SW 1271 (cell line): ENCODE measurements at regions not wholly inside any gene's neighbourhood (a gene's known extent, or its start where the extent isn't known, plus 50 kb on each side); places are given as distances from the start of the nearest gene placed in this dataset.
"Not testable (repeated sequence)": the region's sequence is repeated elsewhere in the genome, so short reads cannot be mapped to it uniquely, and the experiment has no call there.

Experiments used
- DNase-seq, 2 experiments: peaks; one replicate each; lab custom pipeline; 2025; lab: John Stamatoyannopoulos, UW

DNA sequence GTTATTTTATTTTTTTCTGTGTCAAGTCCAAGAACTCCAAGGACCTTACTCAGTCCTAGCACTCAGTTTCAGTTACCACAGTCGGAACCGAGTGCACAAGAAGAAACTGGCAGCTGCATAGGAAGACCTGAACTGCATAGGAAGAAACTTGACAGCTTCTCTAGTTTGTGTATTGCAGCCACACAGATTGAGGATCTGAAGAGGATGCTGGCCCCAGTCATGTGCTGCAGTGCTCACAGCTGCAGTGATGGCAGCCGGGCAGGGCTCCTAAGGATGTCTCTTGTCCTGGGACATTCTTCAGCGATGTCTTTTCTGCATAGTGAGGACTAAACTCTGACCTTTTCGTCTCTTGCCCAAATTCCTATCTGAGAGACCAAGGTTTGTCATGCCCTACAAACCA lies 261.2 kb downstream of the STIM2 start:
- no peak for DNase-seq

DNA sequence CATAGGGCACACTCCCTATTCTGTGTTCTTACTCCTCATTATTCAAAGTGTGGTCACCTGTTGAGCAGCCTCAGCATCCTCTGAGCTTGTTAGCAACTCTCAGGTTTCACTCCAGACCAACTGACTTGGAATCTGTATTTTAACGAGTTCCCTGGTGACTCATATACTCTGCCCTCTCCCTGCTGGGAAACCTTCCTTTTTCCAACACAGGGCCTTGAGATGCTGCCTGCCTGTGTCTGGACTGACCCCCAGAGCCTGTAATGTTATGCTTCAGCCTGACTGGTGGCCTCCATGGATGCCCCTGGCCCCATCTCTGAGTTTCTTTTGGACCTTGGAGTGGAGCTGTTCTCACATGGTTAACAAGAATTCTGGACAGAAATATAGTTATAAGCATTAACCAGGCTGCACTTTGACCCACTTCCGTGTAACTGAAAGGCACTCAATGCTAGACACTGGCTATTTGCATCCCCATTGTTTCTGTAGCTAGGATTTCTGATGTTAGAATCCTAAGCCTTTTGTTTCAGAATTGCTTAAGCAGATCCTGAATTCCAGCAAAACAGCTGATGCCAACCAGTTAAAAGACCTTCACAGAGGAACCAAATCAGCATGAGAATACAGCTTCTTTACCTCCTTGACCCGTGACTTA lies 262.6 kb downstream of the STIM2 start:
- peak in 1 of 2 experiments; percentile 1 for DNase-seq

DNA sequence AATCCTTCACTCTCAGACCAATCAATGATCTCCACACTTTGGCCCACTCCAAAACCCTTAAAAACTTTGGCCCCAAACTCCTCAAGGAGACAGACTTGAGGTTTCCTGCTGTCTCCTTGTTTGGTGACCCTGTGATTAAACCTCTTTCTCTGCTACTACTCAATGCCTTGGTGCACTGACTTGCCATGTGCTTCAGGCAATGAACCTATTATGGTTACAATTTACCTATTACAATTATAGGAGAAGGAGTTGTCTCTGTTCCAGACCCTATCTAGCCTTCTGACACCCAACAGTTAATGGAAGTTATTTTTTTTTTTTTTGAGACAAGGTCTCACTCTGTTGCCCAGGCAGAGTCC lies 263.1 kb downstream of the STIM2 start:
- no peak for DNase-seq

DNA sequence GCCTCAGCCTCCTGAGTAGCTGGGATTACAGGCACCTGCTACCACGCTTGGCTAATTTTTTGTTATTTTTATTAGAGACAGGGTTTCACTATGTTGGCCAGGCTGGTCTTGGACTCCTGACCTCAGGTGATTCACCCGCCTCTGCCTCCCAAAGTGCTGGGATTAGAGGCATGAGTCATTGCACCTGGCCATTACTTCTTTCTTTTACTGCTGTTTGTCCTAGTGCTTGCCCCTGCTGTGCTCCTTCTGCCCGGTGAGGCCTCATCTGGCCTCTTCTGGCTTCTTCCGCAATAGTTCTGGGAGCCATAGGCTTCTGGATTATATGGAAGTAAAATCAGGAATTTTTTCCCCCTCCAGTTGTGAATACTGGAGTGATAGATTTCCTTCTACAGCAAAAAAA lies 266.3 kb downstream of the STIM2 start:
- not testable (repeated sequence) for DNase-seq

DNA sequence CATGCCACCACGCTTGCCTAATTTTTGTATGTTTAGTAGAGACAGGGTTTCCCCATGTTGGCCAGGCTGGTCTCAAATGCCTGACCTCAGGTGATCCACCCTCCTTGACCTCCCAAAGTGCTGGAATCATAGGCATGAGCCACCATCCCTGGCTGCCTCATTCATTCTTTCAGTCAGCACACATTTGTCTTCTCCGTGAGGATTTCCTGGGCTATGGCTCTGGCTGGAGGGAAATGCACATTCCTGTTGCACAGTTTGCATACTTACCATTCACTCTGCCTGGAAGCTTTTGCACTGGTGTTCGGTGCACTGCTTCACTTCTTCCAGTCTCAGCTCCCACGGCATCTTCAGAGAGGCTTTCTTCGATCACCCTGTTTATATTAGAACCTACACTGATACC lies 267.8 kb downstream of the STIM2 start:
- DNase-seq, result no peak

DNA sequence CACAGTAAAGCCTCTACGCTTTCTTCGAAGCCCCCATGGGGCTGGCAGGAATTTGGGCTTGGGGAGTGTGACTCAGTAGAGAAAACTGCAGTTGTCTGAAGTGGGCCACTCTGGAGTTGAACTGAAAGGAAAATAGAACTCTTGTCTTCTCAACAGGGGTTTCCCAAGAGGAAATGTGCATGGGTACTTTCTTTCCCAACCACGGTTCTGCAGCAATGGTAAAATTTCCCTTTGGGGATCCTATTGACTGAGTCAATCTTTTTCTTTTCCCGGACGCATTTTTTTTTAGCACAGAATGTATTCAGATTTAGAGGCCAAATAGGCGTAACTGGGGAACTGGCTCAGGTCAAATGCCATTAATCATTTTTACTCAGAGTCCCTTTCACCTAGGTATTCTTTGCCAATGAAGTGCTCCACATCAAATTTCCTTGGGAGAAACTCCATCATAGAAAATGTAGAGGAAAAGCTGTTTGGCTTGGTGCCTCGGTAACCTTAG lies 269.3 kb downstream of the STIM2 start:
- no peak for DNase-seq

DNA sequence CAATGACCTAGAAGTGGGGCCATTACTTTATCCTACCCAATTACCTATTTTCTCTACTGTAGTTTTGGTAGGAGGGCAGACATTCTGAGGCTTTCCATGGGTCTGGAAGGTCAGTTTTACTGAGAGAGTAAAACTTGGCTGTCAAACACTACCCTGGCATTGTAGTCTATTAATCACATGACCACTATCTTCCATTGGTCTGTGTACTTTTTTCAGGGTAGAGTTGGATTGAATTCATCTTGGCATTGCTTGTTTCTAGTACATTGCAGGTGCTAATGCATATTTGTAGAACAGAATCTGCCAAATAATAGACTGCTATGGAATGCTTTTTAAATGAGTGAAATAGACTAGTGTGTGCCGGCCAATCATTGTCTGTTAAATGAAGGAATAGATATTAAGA lies 271.9 kb downstream of the STIM2 start:
- no peak for DNase-seq

DNA sequence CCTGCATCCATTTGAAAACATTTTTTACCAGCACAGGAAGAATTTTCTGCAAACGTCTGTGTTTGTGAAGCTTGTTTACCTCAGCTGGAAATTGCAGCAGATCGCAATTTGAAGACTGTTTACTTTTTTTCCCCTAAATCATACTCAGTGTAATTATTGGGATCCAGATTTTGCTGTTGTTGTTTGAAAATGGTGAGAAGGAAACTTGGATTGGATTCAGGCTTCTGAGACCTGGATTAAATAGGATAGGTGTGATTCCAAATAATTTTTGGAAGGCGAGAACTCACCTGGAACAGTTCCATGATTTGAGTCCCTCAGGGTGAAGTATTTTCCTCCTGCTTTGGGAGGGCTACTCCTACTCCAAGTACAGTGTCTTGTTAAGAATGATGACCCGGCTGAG lies 279.8 kb downstream of the STIM2 start:
- DNase-seq, result no peak

DNA sequence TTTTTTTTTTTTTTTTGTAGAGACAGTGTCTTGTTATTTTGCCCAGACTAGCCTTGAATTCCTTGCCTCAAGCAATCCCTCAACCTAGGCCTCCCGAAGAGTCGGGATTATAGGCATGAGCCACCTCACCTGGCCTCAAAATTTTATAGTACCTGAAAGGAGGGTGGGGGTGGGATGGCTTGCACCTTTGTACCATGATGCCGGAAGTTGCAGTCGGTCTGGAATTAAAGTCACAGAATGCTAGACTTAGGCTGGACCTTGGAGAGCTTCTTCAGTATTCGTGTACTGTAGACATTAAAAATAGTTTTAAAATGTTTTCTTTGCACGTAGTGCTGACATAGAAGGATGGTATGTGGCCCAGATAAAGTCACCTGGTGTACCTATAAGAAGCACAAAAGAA lies 280.9 kb downstream of the STIM2 start:
- no peak for DNase-seq

DNA sequence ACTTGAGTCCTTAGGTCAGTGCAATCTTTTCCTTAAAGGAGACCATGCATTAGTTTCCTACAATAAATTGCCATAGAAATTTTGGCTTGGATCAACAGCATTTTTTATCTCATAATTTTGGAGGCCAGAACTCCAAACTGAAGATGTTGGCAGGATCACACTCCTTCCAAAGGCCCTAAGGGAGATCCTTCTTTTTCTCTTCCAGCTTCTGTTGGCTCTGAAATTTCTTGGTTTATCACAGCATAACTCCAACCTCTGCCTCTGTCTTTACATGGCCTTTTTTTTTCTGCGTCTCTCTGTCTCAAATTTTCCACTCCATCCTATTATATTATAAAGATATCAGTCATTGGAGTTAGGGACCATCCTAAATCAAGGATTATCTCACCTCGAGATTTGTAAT lies 282.2 kb downstream of the STIM2 start:
- no peak for DNase-seq

DNA sequence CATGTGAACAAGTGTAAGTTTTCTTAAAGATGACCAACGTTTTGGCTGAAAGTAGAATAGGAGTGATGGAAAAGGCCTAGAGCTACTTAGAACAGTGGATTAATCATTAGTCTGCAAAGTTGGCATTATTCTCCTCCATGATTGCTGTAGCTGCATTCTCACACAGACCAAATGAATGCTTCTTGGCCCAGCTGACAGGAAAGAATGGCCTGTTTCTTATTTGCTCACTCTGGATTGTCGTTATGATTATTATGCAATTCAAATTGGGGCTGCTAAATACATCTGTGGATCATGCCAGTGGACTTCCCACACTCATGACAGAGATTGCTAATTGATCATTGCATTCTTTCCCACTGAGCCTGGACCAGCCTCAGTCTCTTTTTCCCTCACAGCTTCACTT lies 285.0 kb downstream of the STIM2 start:
- no peak for DNase-seq

DNA sequence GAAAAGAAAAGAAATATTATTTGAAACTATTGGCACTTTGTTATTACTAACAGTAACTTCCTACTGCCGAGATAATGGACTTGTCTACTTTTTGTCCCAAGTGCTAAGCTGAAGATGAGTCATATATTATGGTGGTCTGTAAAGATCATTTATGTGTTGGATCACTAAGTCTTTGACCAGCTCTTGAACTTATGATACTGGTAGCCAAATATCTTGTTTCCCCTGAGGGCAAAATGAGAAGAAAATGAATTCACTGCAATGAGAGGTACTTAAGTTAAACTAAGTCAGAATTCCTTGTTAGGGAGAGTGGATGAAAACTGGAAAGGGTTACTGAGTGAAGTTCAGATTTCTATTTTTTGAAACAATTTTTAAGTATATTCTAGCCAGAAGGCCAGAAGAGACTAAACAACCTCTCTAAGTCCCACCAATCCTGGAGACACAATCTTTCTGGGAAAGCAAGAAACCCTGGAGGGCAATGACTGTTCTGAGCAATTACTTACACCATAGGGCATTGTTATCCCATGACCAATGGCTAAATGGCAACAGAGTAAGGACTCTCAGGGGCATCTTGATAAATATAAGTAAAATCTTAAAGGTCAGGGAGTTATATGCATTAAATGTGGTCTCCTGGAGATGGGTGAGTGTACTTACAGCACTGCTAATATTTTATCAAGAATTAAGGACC lies 287.7 kb downstream of the STIM2 start:
- no peak for DNase-seq

DNA sequence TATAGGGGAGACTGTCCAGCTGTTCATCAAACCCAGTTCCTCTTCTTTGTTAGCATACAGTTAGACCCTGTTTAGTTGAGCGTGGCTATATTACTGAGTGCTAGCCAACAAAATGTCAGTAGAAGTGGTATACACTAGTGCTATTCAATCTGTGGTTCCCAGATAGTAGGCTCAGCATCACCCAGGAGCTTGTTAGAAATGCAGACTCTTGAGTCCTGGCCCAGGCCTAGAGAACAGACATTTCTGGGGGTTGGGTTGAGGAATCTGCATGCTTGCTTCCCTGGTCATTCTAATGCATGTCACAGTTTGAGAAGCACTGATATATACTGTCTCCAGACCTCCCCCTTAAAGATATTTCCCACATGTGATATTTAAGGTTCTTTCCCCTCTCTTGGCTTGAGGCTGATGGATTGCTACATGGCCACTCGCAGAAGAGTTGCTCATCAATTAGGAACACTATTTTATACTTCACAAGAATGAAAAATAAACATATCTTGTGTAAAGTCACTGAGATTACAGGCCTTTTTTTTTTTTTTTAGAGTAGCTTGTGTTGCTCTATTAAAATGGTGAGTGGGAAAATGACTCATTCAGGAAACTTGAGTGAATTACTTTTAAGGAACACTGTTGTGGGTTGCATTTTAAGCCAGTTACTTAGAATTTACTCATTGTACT lies 289.0 kb downstream of the STIM2 start:
- DNase-seq, result no peak

DNA sequence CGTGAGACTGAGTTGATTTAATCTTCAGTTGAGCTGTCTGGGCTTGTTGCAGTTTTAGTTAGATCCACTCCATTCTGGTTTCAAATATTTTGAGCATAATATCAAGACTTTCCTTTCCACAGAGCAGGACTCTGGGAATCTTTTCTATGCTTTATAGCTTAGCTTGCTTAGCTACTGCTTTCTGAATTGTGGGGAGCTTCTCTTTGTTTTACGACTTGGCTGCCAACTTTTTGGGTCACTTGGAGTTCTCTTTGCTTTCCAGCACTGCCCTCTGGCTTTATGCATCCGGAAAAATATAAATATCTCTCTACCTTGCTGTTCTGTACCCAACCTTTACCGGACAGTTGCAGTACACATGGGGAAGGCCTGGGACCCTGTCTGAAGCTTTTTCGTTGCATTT lies 292.1 kb downstream of the STIM2 start:
- DNase-seq, result no peak

DNA sequence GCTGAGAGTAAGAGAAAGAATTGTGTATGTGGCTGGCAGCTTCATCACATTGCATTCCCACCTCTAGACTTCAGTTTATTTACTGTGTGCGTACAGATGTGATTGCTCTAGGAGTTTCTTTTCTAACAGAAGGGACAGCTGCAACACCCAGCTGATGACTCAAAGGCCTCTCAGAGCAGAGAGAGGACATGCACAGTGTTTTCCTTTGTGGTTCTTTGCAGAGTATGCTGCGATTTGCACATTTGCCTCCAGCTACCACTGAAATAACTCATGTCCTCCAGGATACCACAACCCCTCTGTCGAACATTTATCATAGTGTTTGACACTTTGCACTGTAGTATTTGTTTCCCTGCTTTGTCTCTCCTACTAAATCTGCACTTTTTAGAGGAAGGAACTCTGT lies 294.1 kb downstream of the STIM2 start:
- no peak for DNase-seq

DNA sequence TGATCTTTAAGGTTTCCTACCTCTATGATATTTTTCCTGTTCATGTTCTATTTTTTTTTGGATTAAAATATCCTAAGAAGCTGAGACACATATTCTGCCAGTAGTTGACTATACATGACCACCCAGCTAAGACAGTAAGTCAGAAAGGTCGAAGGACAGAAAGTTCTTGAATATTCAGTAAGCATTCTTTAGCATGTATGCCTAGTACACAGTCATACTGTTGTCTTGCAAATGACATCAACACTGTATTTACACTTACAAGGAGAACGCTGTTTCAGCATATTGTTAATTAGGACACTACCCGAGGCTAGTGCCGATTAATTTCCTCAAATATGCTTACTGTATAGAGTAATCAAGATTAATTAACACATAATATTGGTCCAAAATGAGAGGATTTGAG lies 300.6 kb downstream of the STIM2 start:
- no peak for DNase-seq

DNA sequence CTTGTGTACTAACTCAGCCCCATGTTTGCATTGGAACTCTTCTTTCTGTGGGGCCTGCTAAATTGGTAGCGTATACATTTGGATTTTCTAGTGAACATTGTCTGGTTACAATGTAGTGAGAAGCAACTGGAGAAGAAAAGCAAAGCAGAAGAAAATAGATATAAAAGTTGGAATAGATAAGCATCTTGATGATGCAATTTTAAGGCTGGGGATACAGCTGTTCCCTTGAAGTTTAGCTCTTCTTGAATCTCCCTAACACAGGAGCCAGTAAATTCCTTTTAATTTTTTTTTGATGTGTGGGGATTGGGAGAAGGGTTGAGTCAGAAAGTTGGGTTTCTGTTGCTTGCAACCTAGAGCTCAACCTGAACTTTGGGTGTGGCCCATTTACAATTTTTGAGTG lies 308.1 kb downstream of the STIM2 start:
- no peak for DNase-seq

DNA sequence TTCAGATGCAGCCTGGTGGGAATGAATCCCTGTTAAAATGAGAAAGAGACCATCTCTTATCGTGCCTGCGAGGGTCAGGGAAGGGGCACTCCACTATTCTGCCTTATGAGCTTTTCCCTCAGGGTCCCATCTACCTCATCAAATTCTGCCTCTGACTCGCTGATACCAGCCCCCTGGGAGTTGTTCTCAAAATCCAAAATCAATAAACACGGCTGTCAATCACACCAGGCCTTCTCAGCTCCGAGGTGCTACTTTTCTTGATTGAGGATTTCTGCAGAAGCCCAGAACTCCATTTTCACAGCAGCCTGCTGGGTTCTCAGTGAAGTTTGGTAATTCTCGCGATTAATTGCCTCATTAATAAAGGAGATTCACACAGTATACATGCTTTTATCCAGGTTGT lies 312.6 kb downstream of the STIM2 start:
- DNase-seq, result no peak

DNA sequence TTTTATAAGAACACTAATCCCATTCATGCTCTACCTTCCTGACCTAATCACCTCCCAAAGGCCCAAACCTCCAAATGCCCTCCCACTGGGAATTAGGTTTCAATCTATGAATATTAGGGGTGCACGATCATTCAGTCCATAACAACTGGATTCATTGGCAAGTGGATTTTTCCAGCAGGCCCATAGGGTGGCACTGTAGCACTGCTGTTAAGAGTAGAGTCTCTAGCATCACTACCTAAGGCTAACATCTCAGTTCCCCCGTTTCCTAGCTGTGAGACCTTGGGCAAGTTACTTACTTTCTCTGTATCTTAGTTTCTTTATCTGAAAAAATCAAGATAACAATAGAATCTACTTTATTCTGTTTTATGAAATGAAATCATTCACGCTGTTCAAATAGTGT lies 315.8 kb downstream of the STIM2 start:
- peak in 1 of 2 experiments; percentile 17 for DNase-seq

DNA sequence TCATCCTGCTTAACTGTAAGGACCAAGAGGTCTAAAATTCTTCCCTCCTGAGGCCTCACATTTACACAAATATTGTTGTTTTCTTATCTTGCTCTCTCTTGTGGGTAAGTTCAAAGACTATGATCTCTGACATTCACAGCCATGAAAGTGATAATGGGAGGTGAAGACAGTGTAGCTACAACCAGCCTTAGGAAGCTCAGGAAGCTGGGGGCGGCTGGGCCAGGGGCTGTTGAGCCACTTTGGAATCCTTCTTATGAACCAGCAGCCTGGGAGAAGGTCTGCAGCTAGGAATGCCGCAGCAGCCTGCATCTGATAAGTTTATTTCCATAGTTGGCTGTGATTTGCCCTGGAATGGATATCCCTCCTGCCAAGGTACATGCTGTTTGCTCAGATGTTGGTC lies 316.2 kb downstream of the STIM2 start:
- no peak for DNase-seq

DNA sequence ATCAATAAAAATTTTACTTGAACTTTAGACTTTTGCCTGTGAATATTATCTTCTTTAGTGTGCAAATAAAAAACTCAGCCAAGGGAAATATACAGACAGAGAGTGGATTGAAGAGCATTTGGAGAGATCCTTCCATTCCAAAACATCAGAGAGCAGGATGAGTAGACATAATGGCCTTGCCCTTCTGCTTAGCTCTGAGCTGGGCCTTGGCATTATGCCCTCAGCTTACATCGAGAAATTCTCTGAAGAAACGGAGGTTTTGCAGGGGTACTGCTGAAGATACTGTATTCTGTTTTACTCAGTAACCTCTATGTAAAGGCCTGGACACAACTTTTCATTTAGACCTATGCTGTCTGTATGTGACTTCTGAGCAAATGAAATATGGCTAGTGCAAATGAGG lies 317.4 kb downstream of the STIM2 start:
- DNase-seq, result no peak

DNA sequence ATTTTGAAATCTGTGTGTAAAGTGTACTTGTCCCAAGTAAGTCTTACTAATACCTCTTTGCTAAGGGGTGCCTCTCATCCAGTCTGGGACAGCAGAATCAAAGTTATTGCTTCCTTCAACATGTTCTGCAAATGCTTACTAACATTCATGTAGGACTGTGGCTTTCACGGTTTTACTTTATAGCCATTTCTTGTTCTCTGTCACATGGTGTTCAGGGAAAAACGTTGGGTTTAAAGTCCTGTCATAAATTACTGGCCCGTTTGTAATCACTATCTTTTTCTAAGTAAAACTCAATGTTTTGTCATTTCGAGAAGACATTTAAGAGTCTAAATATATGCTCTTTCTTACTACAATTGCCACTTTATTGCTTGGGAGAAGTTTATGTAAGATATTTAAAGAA lies 321.1 kb downstream of the STIM2 start:
- no peak for DNase-seq

DNA sequence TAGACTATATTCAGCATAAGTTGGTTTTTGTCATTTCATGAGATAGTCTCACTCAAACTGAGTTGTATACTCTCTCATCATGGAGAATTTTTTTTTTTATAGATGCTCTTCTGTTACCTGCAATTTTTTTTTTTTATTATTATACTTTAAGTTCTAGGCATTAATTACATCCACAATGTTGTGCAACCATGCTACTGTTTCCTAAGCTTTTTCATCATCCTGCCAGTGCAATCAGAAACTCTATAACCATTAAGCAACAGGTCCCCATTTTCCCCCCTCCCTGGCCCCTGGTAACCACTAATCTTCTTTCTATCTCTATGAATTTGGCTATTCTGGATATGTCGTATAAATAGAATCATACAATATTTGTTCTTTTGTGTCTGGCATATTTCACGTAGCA lies 321.6 kb downstream of the STIM2 start:
- no peak for DNase-seq
